Stimulated activated naive CD4-positive, alpha-beta T cell treated with Interleukin-2 at 50 U/mL for 16 hours (primary cell): ENCODE measurements at regions not wholly inside any gene's neighbourhood (a gene's known extent, or its start where the extent isn't known, plus 50 kb on each side); places are given as distances from the start of the nearest gene placed in this dataset.
"Not testable (repeated sequence)": the region's sequence is repeated elsewhere in the genome, so short reads cannot be mapped to it uniquely, and the experiment has no call there.

ENCODE experiments used
- DNase-seq: peaks from one replicate; lab custom pipeline; 2025; lab: John Stamatoyannopoulos, UW

GRCh38 chr3:153843994-153844393, 277.2 kb upstream of the ARHGEF26 start:
- DNase-seq, result no peak

- no peak for DNase-seq
Measured at GRCh38 chr3:153845311-153845710, 275.9 kb upstream of the ARHGEF26 start.

- DNase-seq, result no peak
Measured at GRCh38 chr3:153848702-153849101, 272.5 kb upstream of the ARHGEF26 start.

- DNase-seq, result no peak
Measured at GRCh38 chr3:153852355-153852754, 268.8 kb upstream of the ARHGEF26 start.

- no peak for DNase-seq
Measured at GRCh38 chr3:153853163-153853562, 268.0 kb upstream of the ARHGEF26 start.

- no peak for DNase-seq
Measured at GRCh38 chr3:153855772-153856171, 265.4 kb upstream of the ARHGEF26 start.

GRCh38 chr3:153856932-153857331, 264.3 kb upstream of the ARHGEF26 start:
- no peak for DNase-seq

- no peak for DNase-seq
Measured at GRCh38 chr3:153864793-153865192, 256.4 kb upstream of the ARHGEF26 start.

- no peak for DNase-seq
Measured at GRCh38 chr3:153866901-153867300, 254.3 kb upstream of the ARHGEF26 start.

GRCh38 chr3:153874348-153874747, 246.8 kb upstream of the ARHGEF26 start:
- DNase-seq, result not testable (repeated sequence)

- no peak for DNase-seq
Measured at GRCh38 chr3:153880493-153880892, 240.7 kb upstream of the ARHGEF26 start.

- no peak for DNase-seq
Measured at GRCh38 chr3:153881201-153881600, 240.0 kb upstream of the ARHGEF26 start.

- DNase-seq, result no peak
Measured at GRCh38 chr3:153885359-153885758, 235.8 kb upstream of the ARHGEF26 start.

- DNase-seq, result no peak
Measured at GRCh38 chr3:153889905-153890334, 231.3 kb upstream of the ARHGEF26 start.

- DNase-seq, result no peak
Measured at GRCh38 chr3:153892126-153892525, 229.1 kb upstream of the ARHGEF26 start.

GRCh38 chr3:153894857-153895256, 226.3 kb upstream of the ARHGEF26 start:
- no peak for DNase-seq

GRCh38 chr3:153896197-153896596, 225.0 kb upstream of the ARHGEF26 start:
- DNase-seq, result no peak

GRCh38 chr3:153897025-153897723, 224.0 kb upstream of the ARHGEF26 start:
- no peak for DNase-seq

GRCh38 chr3:153897842-153898241, 223.3 kb upstream of the ARHGEF26 start:
- DNase-seq, result no peak

GRCh38 chr3:153901152-153901551, 220.0 kb upstream of the ARHGEF26 start:
- DNase-seq, result no peak

GRCh38 chr3:153901991-153902390, 219.2 kb upstream of the ARHGEF26 start:
- DNase-seq, result no peak

GRCh38 chr3:153903430-153903829, 217.8 kb upstream of the ARHGEF26 start:
- DNase-seq, result no peak

- no peak for DNase-seq
Measured at GRCh38 chr3:153906366-153906765, 214.8 kb upstream of the ARHGEF26 start.

GRCh38 chr3:153910387-153910786, 210.8 kb upstream of the ARHGEF26 start:
- no peak for DNase-seq
